ENCODE measurements at regions not wholly inside any gene's neighbourhood (a gene's known extent, or its start where the extent isn't known, plus 50 kb on each side); places are given as distances from the start of the nearest gene placed in this dataset.
"Not testable (repeated sequence)": the region's sequence is repeated elsewhere in the genome, so short reads cannot be mapped to it uniquely, and the experiment has no call there.

DNA sequence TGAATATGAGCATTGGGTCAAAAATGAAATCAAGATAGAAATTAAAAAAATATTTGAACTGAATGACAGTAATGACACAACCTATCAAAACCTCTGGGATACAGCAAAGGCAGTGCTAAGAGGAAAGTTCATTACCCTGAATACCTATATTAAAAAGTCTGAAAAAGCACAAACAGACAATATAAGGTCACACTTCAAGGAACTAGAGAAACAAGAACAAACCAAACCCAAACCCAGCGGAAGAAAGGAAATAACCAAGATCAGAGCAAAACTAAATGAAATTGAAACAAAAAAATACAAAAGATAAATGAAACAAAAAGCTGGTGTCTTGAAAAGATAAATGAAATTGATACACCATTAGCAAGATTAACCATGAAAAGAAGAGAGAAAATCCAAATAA, 140.5 kb upstream of the MAN1A1 start:
- H3K9me1 ChIP-seq (ENCODE audit: insufficient read depth, low read length); dilution Hi-C loops (cut with HindIII; ENCODE audit: low sequenced_read_pairs, unreplicated experiment); H3K14ac ChIP-seq (replicated peaks; ENCODE audit: low read depth, low read length); BruUV-seq (replicated peaks); H3K56ac ChIP-seq (ENCODE audit: extremely low read depth, insufficient read depth, low read length); CTCF ChIA-PET; H3K18ac ChIP-seq (ENCODE audit: low read depth, low read length); intact Hi-C loops (cut with micrococcal nuclease); H3K9me3 ChIP-seq (ENCODE audit: control insufficient read depth, insufficient read depth, low read length); H2BK5ac ChIP-seq (ENCODE audit: low read depth, low read length, poor library complexity, severe bottlenecking); ATAC-seq (ENCODE audit: low read depth); POLR2A ChIA-PET (ENCODE audit: unreplicated experiment); H3K23ac ChIP-seq (ENCODE audit: low read depth, low read length); H3K36me3 ChIP-seq (ENCODE audit: control insufficient read depth, insufficient read depth, low read length); H2AFZ ChIP-seq (replicated peaks; ENCODE audit: low read length, poor library complexity); DNase-seq; H3K79me1 ChIP-seq (ENCODE audit: low read depth in 1 of 2, low read length in 2 of 2); H3K27me3 ChIP-seq (ENCODE audit: control insufficient read depth, insufficient read depth, low read length); H2AK9ac ChIP-seq (replicated peaks; ENCODE audit: low read depth, low read length, poor library complexity); H3K9ac ChIP-seq (ENCODE audit: low read depth, low read length); in situ Hi-C loops (cut with MboI; ENCODE audit: low sequenced_read_pairs); H3K4me3 ChIP-seq (ENCODE audit: insufficient read depth, low read depth, low read length); H2BK15ac ChIP-seq (ENCODE audit: low read depth, low read length); H2AK5ac ChIP-seq (ENCODE audit: low read depth, low read length); H2BK20ac ChIP-seq (ENCODE audit: low read depth, low read length); H3K4me1 ChIP-seq (ENCODE audit: control insufficient read depth, insufficient read depth, low read length); H2BK120ac ChIP-seq (ENCODE audit: low read depth, low read length); H3K4me2 ChIP-seq (ENCODE audit: low read depth, low read length); H4K8ac ChIP-seq (ENCODE audit: low read depth in 2 of 2, low read length in 2 of 2); H4K20me1 ChIP-seq (ENCODE audit: insufficient read depth, low read length); H3K27ac ChIP-seq (ENCODE audit: insufficient read depth, low read length); H4K5ac ChIP-seq (ENCODE audit: low read depth, low read length); H4K91ac ChIP-seq (ENCODE audit: insufficient read depth, low read depth, low read length); H3K4ac ChIP-seq (ENCODE audit: low read depth, low read length): not testable (repeated sequence)
- no CpG with 5 or more reads among the region's 1 CpG for WGBS, 2 experiments (ENCODE audit: extremely low coverage in 2 of 2, insufficient read length in 1 of 2)

Measured in IMR-90 (cell line).